ENCODE measurements at regions not wholly inside any gene's neighbourhood (a gene's known extent, or its start where the extent isn't known, plus 50 kb on each side); places are given as distances from the start of the nearest gene placed in this dataset.

GRCh38 chr2:349390-349789 lies 61.5 kb upstream of the ALKAL2 start (continued):
- TF ChIP-seq CHD7 (IDR thresholded peaks at IDR 0.05; ENCODE audit: insufficient replicate concordance, low read length) (no peak), KDM1A (IDR thresholded peaks at IDR 0.05; ENCODE audit: borderline replicate concordance, low read length) (no peak), SP1 (IDR thresholded peaks at IDR 0.05; ENCODE audit: low read depth, low read length) (no peak), RNF2 (IDR thresholded peaks at IDR 0.05; ENCODE audit: borderline replicate concordance, low read depth, low read length, missing control alignments, poor library complexity, severe bottlenecking) (no peak), RXRA (IDR thresholded peaks at IDR 0.05; ENCODE audit: insufficient read depth, low read depth, low read length) (no peak), POU5F1 (IDR thresholded peaks at IDR 0.05; ENCODE audit: low read depth, low read length) (no peak), NANOG (IDR thresholded peaks at IDR 0.05; ENCODE audit: insufficient read depth, low read depth, low read length, poor library complexity, severe bottlenecking) (no peak), EP300 (IDR thresholded peaks at IDR 0.05; ENCODE audit: borderline replicate concordance in 1 of 2, low read depth in 2 of 2, low read length in 2 of 2) (no peak)
